IPS-18c (cell line): ENCODE measurements at regions not wholly inside any gene's neighbourhood (a gene's known extent, or its start where the extent isn't known, plus 50 kb on each side); places are given as distances from the start of the nearest gene placed in this dataset.

ENCODE experiments used
- H3K4me3 ChIP-seq: 2 replicates; pipeline ENCODE4 v1.7.0; 2013; ENCODE audit warnings: low read depth, mild to moderate bottlenecking, low read length, moderate library complexity; ENCODE audit not compliant: insufficient read depth
- H3K9me3 ChIP-seq: one replicate; pipeline ENCODE4 v1.6.1; 2013; ENCODE audit warnings: mild to moderate bottlenecking, low read length, moderate library complexity; ENCODE audit not compliant: control insufficient read depth, insufficient read depth

DNA sequence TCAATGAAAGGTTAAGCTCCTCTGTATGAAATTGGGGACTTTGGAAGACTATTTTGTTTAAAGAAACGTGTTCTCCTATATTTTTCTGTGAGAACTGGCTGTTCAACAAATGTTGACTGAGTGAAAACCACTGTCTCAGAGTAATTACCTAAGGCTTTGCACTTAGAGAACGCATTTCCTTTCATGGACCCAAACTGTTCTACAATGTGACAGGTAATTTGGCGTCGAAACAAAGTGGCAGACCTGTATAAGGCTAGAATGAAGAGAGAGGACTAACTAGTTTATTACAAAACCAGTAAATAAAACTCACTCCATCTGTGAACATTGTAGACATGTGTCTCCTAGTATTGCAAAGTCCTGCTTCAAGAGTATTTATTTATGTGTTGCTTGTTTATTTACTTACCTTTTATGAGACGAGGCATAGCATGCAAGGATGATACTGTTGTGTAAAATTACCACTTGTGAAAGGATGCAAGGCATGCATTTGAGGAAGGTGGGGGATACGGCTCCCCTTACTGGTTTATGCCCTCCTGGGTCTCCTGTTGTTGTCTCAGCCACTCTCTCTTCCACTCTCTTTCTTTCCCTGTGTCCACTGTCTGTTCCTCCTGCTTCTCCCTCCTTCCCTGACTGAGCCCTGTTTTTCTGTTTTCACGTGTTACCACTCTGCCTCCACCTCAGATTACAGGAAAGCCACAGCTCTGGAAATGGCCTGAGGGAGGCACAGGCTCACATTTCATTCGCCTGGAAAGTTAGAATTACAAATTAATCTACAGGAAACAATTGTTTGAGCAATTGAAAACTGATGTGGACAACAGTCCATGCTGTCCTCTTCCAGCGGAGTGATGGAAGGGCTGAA, 444.0 kb upstream of the ZNF608 start:
- Histone ChIP-seq H3K9me3 (no peaks in the 10 kb centered on the region), H3K4me3 (no peak overlapping the region)

GRCh38 chr5:125194883-125195282, 448.4 kb upstream of the ZNF608 start:
- no peak overlapping the region for H3K4me3 ChIP-seq
- H3K9me3 ChIP-seq = no peaks in the 10 kb centered on the region

GRCh38 chr5:125196481-125197111, 450.2 kb upstream of the ZNF608 start:
- H3K9me3 ChIP-seq = no peaks in the 10 kb centered on the region
- H3K4me3 ChIP-seq = no peak overlapping the region

DNA sequence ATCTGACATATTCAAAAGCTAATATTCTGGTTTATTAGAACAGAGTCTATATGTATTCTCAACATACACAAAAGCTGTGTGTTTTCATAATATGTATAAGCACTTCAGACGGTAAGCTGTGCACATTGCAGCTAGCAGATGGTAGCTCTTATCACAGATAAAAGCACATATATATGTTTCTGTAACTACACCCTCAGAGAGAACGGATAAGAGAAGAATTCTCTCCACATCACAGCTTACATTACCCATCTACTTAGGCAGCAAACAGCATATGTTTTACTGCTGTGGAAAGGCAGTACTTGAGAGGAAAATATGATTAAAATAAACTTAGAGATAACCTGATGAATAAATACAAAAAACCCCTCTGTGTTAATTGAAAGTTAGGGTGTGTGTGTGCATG, 450.9 kb upstream of the ZNF608 start:
- Histone ChIP-seq H3K9me3 (no peaks in the 10 kb centered on the region), H3K4me3 (no peak overlapping the region)

DNA sequence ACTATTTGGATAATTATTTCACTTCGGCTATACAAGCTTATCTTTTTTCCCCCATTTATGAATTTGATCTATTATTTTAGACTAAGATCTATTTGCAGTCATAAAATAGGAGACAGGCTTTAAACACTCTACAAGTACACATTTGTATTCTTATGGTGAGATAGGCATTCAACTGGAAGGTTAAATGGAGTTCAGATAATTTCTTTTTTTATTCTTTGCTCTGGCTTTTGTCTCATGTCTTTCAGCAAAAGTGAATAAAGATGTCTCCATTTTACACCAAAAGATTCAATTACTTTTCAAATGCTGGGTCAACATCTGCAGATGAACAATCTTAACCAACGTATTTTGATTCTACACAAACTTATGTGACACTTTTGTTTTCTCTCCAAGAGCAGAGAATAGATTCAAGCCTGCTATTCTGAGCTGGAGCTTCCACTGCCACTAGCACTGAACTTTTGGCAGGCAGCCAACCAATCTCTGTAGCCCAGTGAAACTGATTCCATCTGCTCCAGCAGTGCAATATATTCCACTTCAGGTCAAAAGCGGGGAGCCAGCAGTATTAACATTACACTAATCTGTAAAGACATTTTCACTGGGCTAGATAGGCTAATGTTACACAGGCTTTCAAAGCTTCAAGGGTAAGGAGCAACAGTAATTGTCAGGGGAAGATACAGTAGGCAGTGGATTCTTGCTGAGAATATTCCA, 452.0 kb upstream of the ZNF608 start:
- H3K9me3 ChIP-seq = no peaks in the 10 kb centered on the region
- no peak overlapping the region for H3K4me3 ChIP-seq

DNA sequence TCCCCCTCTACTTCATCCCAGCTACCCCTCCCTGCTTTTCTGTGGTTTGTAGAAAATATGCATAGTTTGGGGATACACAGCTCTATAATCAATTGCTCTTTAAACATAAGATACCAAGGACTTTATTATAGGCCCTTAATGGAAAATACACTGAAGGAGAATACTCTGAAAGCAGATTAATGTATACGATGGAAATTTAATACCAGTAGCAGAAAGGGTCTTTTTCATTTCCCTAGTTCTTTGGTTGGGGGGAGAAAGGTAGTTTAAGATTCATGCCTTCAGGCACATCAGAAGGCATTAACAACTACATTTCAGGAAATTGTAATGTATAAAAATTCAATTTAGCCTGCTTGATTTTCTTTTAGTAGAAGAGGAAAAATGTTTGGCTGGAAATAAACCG, 452.9 kb upstream of the ZNF608 start:
- Histone ChIP-seq H3K9me3 (no peaks in the 10 kb centered on the region), H3K4me3 (no peak overlapping the region)

DNA sequence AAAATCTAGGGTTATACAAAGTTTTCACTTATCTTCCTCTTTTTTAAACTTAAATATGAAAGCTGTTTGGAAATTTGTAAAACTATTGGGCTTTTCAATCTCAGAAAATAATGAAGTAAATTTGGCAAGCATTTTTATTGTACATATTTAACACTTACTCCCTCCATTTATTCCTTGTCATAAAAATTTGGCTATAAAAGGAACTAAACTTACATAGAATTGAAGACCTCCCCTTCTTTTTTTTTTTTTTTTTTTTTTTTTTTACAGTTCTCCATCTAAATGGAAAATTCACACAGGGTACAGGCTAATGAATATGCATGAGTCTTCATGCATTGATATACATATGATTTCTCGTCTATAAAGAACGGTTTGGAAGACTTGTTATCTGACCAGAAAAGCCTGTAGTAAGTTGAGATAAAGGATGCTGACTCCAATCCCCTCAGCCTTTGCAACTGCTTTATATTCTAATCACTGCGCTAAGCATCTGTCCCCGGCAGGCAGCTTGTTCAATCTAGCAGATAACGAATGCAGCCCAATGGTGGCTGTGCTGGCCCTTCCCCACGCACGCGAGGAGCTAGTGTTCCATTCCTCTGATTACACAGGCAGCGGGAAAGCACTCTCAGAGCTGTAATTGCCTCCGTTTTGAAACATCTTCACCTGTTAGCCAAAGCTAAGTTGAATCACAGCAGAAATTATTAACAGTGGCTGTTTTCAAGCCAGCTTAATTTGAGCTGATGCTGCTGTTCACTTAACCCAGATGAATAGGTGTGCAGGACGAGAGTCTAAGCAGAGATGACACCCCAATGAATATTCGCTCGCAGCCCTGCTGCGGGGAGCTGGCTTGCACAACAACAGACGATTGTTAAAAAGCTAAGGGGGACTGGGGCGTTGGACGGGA, 453.8 kb upstream of the ZNF608 start:
- H3K9me3 ChIP-seq = no peaks in the 10 kb centered on the region
- H3K4me3 ChIP-seq = peak overlapping the region; percentile 2; the same call in 1 of the 2 replicates

- no peaks in the 10 kb centered on the region for H3K9me3 ChIP-seq
- no peak overlapping the region for H3K4me3 ChIP-seq
Observed at GRCh38 chr5:125200866-125201373, 454.5 kb upstream of the ZNF608 start.

GRCh38 chr5:125201446-125202052, 455.1 kb upstream of the ZNF608 start:
- H3K9me3 ChIP-seq = no peaks in the 10 kb centered on the region
- no peak overlapping the region for H3K4me3 ChIP-seq

DNA sequence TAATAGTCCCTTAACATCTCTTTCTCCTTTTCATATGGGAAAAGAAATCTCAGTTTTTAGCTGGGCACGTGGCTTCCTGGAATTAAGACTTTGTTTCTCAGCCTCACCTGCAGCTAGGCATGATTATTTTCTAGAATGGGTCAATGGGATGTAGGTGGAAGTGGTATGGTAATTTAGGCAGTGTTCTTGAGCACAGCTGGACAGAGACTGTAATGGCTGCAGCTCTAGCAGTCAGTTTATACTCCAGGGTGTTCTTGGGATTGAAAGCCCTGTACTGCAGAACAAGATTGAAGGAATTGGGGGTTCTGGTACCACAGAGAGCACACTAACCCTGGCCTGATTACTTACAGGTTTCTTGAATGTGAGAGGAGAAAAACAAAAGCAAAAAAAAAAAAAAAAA, 455.9 kb upstream of the ZNF608 start:
- Histone ChIP-seq H3K4me3 (no peak overlapping the region), H3K9me3 (no peaks in the 10 kb centered on the region)

GRCh38 chr5:125202871-125203438, 456.5 kb upstream of the ZNF608 start:
- Histone ChIP-seq H3K9me3 (no peaks in the 10 kb centered on the region), H3K4me3 (no peak overlapping the region)

- Histone ChIP-seq H3K4me3 (no peak overlapping the region), H3K9me3 (no peaks in the 10 kb centered on the region)
Observed at GRCh38 chr5:125203912-125204311, 457.5 kb upstream of the ZNF608 start.

GRCh38 chr5:125205601-125206225, 459.3 kb upstream of the ZNF608 start:
- Histone ChIP-seq H3K4me3 (no peak overlapping the region), H3K9me3 (no peaks in the 10 kb centered on the region)

DNA sequence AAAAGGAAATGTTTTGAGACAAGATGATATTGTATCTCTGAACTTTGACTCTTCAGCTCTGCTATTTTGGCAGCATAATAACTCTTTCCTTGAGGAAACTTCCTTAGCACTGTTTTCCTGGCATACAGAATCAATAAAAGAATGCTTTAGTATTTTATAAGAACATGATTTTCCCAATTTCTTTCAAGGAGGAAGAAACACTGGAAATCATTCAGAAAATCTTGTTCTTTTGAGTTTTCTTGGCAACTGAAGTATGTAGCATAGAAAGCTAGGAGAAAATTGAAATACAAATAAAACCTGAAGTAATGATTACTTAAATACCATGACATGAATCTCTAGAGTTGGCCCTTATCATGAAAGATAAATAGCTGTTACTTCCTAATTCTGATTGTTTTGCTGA, 461.4 kb upstream of the ZNF608 start:
- Histone ChIP-seq H3K4me3 (no peak overlapping the region), H3K9me3 (no peaks in the 10 kb centered on the region)

- no peaks in the 10 kb centered on the region for H3K9me3 ChIP-seq
- no peak overlapping the region for H3K4me3 ChIP-seq
Observed at GRCh38 chr5:125209650-125210049, 463.2 kb upstream of the ZNF608 start.
